ENCODE measurements at regions not wholly inside any gene's neighbourhood (a gene's known extent, or its start where the extent isn't known, plus 50 kb on each side); places are given as distances from the start of the nearest gene placed in this dataset.

GRCh38 chr3:99110401-99110800, 208.9 kb upstream of the DCBLD2 start:
- no peak for TF ChIP-seq CTCF (IDR thresholded peaks at IDR 0.05; ENCODE audit: unreplicated experiment)
- Mint-ChIP-seq H3K27ac (no peak overlapping the region), H3K4me1 (ENCODE audit: low read depth) (no peaks in the 10 kb centered on the region), H3K36me3 (ENCODE audit: insufficient read depth) (no peaks in the 10 kb centered on the region), H3K9me3 (ENCODE audit: low read depth) (no peaks in the 10 kb centered on the region), H3K27me3 (peaks cover 5% of the 10 kb centered on the region), H3K4me3 (ENCODE audit: low read depth) (no peak overlapping the region)
- no peak for DNase-seq (ENCODE audit: low spot score, unreplicated experiment)

- H3K4me1 Mint-ChIP-seq (ENCODE audit: low read depth): no peaks in the 10 kb centered on the region
- no peak for DNase-seq (ENCODE audit: low spot score, unreplicated experiment)
- no peak overlapping the region for H3K4me3 Mint-ChIP-seq (ENCODE audit: low read depth)
- no peak for TF ChIP-seq CTCF (IDR thresholded peaks at IDR 0.05; ENCODE audit: unreplicated experiment)
- H3K9me3 Mint-ChIP-seq (ENCODE audit: low read depth): no peaks in the 10 kb centered on the region
- H3K27me3 Mint-ChIP-seq: peaks cover 5% of the 10 kb centered on the region
- H3K36me3 Mint-ChIP-seq (ENCODE audit: insufficient read depth): no peaks in the 10 kb centered on the region
- H3K27ac Mint-ChIP-seq: no peak overlapping the region
These were observed 207.0 kb upstream of the DCBLD2 start for GRCh38 chr3:99108508-99108907.

- H3K4me3 Mint-ChIP-seq (ENCODE audit: low read depth): no peak overlapping the region
- no peak for TF ChIP-seq CTCF (IDR thresholded peaks at IDR 0.05; ENCODE audit: unreplicated experiment)
- DNase-seq (ENCODE audit: low spot score, unreplicated experiment): no peak
- no peaks in the 10 kb centered on the region for H3K4me1 Mint-ChIP-seq (ENCODE audit: low read depth)
- no peak overlapping the region for H3K27ac Mint-ChIP-seq
- H3K9me3 Mint-ChIP-seq (ENCODE audit: low read depth): no peaks in the 10 kb centered on the region
- H3K27me3 Mint-ChIP-seq: no peaks in the 10 kb centered on the region
- no peaks in the 10 kb centered on the region for H3K36me3 Mint-ChIP-seq (ENCODE audit: insufficient read depth)
These were observed 193.1 kb upstream of the DCBLD2 start for GRCh38 chr3:99094606-99095005.

- Mint-ChIP-seq H3K36me3 (ENCODE audit: insufficient read depth) (no peaks in the 10 kb centered on the region), H3K4me3 (ENCODE audit: low read depth) (no peak overlapping the region), H3K9me3 (ENCODE audit: low read depth) (no peaks in the 10 kb centered on the region), H3K27ac (no peak overlapping the region), H3K4me1 (ENCODE audit: low read depth) (no peaks in the 10 kb centered on the region), H3K27me3 (no peaks in the 10 kb centered on the region)
- no peak for DNase-seq (ENCODE audit: low spot score, unreplicated experiment)
- TF ChIP-seq CTCF (IDR thresholded peaks at IDR 0.05; ENCODE audit: unreplicated experiment): no peak
These were observed 185.8 kb upstream of the DCBLD2 start for GRCh38 chr3:99087277-99087676.

GRCh38 chr3:99084826-99085225, 183.3 kb upstream of the DCBLD2 start:
- Mint-ChIP-seq H3K27ac (no peak overlapping the region), H3K4me3 (ENCODE audit: low read depth) (no peak overlapping the region), H3K9me3 (ENCODE audit: low read depth) (no peaks in the 10 kb centered on the region), H3K36me3 (ENCODE audit: insufficient read depth) (no peaks in the 10 kb centered on the region), H3K27me3 (no peaks in the 10 kb centered on the region), H3K4me1 (ENCODE audit: low read depth) (no peaks in the 10 kb centered on the region)
- no peak for TF ChIP-seq CTCF (IDR thresholded peaks at IDR 0.05; ENCODE audit: unreplicated experiment)
- no peak for DNase-seq (ENCODE audit: low spot score, unreplicated experiment)

Data from progenitor cell of endocrine pancreas (in vitro differentiated cells).